ENCODE measurements at regions not wholly inside any gene's neighbourhood (a gene's known extent, or its start where the extent isn't known, plus 50 kb on each side); places are given as distances from the start of the nearest gene placed in this dataset.
"Not testable (repeated sequence)": the region's sequence is repeated elsewhere in the genome, so short reads cannot be mapped to it uniquely, and the experiment has no call there.

GRCh38 chr2:122083256-122084048 is 328.0 kb downstream of the TSN start:
- Mint-ChIP-seq H3K4me1 (peaks cover 0 to 1% (median 0%) of the 10 kb centered on the region in 3 donors), H3K9me3 (peaks cover 0 to 3% (median 1%) of the 10 kb centered on the region in 3 donors), H3K27me3 (no peaks in the 10 kb centered on the region), H3K27ac (no peak overlapping the region), H3K4me3 (no peak overlapping the region), H3K36me3 (no peaks in the 10 kb centered on the region)

- not testable (repeated sequence) for H3K4me3 Mint-ChIP-seq, H3K9me3 Mint-ChIP-seq, H3K27ac Mint-ChIP-seq, H3K27me3 Mint-ChIP-seq, H3K36me3 Mint-ChIP-seq, H3K4me1 Mint-ChIP-seq
Measured at GRCh38 chr2:122085672-122086071, 330.2 kb downstream of the TSN start.

GRCh38 chr2:122094557-122094956 is 339.1 kb downstream of the TSN start:
- Mint-ChIP-seq H3K27me3 (no peaks in the 10 kb centered on the region), H3K36me3 (no peaks in the 10 kb centered on the region), H3K4me3 (no peak overlapping the region), H3K9me3 (peaks cover 0 to 6% (median under 1%) of the 10 kb centered on the region in 3 donors), H3K4me1 (no peaks in the 10 kb centered on the region), H3K27ac (no peak overlapping the region)

- Mint-ChIP-seq H3K27ac (no peak overlapping the region), H3K36me3 (no peaks in the 10 kb centered on the region), H3K4me3 (no peak overlapping the region), H3K27me3 (no peaks in the 10 kb centered on the region), H3K4me1 (no peaks in the 10 kb centered on the region), H3K9me3 (peaks cover 0 to 1% (median 0%) of the 10 kb centered on the region in 3 donors)
Measured at GRCh38 chr2:122096761-122097160, 341.3 kb downstream of the TSN start.

- Mint-ChIP-seq H3K4me1 (no peaks in the 10 kb centered on the region), H3K27me3 (no peaks in the 10 kb centered on the region), H3K9me3 (peaks cover 0 to 2% (median 0%) of the 10 kb centered on the region in 3 donors), H3K36me3 (no peaks in the 10 kb centered on the region), H3K27ac (no peak overlapping the region), H3K4me3 (no peak overlapping the region)
Measured at GRCh38 chr2:122098306-122098705, 342.9 kb downstream of the TSN start.

GRCh38 chr2:122100346-122100745 is 344.9 kb downstream of the TSN start:
- no peaks in the 10 kb centered on the region for H3K36me3 Mint-ChIP-seq
- no peak overlapping the region for H3K4me3 Mint-ChIP-seq
- H3K4me1 Mint-ChIP-seq = no peaks in the 10 kb centered on the region
- H3K27me3 Mint-ChIP-seq = no peaks in the 10 kb centered on the region
- H3K9me3 Mint-ChIP-seq = peaks cover 0 to 2% (median 2%) of the 10 kb centered on the region in 3 donors
- H3K27ac Mint-ChIP-seq = no peak overlapping the region

GRCh38 chr2:122100756-122101155 is 345.3 kb downstream of the TSN start:
- Mint-ChIP-seq H3K27ac (no peak overlapping the region), H3K36me3 (no peaks in the 10 kb centered on the region), H3K9me3 (peaks cover 0 to 2% (median 2%) of the 10 kb centered on the region in 3 donors), H3K4me1 (no peaks in the 10 kb centered on the region), H3K4me3 (no peak overlapping the region), H3K27me3 (no peaks in the 10 kb centered on the region)

GRCh38 chr2:122101319-122101718 is 345.9 kb downstream of the TSN start:
- Mint-ChIP-seq H3K27me3 (no peaks in the 10 kb centered on the region), H3K36me3 (no peaks in the 10 kb centered on the region), H3K4me3 (no peak overlapping the region), H3K27ac (no peak overlapping the region), H3K4me1 (no peaks in the 10 kb centered on the region), H3K9me3 (peaks cover 0 to 2% (median 2%) of the 10 kb centered on the region in 3 donors)

- Mint-ChIP-seq H3K27me3 (no peaks in the 10 kb centered on the region), H3K4me1 (no peaks in the 10 kb centered on the region), H3K36me3 (no peaks in the 10 kb centered on the region), H3K9me3 (peaks cover 0 to 2% (median 2%) of the 10 kb centered on the region in 3 donors), H3K27ac (no peak overlapping the region), H3K4me3 (no peak overlapping the region)
Measured at GRCh38 chr2:122105171-122105876, 349.9 kb downstream of the TSN start.

GRCh38 chr2:122105877-122106206 is 350.4 kb downstream of the TSN start:
- no peaks in the 10 kb centered on the region for H3K27me3 Mint-ChIP-seq
- no peaks in the 10 kb centered on the region for H3K4me1 Mint-ChIP-seq
- no peak overlapping the region for H3K4me3 Mint-ChIP-seq
- H3K27ac Mint-ChIP-seq = no peak overlapping the region
- no peaks in the 10 kb centered on the region for H3K36me3 Mint-ChIP-seq
- H3K9me3 Mint-ChIP-seq = peaks cover 0 to 2% (median 2%) of the 10 kb centered on the region in 3 donors

- no peaks in the 10 kb centered on the region for H3K27me3 Mint-ChIP-seq
- no peak overlapping the region for H3K4me3 Mint-ChIP-seq
- no peaks in the 10 kb centered on the region for H3K36me3 Mint-ChIP-seq
- H3K27ac Mint-ChIP-seq = no peak overlapping the region
- H3K9me3 Mint-ChIP-seq = peaks cover 0 to 2% (median 0%) of the 10 kb centered on the region in 3 donors
- H3K4me1 Mint-ChIP-seq = peaks cover 0 to 1% (median 0%) of the 10 kb centered on the region in 3 donors
Measured at GRCh38 chr2:122108186-122108585, 352.7 kb downstream of the TSN start.

GRCh38 chr2:122112216-122113005 is 357.0 kb downstream of the TSN start:
- Mint-ChIP-seq H3K4me1 (peaks cover 0 to 1% (median 0%) of the 10 kb centered on the region in 3 donors), H3K27ac (no peak overlapping the region), H3K4me3 (no peak overlapping the region), H3K9me3 (peaks cover 0 to 1% (median 0%) of the 10 kb centered on the region in 3 donors), H3K36me3 (no peaks in the 10 kb centered on the region), H3K27me3 (no peaks in the 10 kb centered on the region)

GRCh38 chr2:122114421-122114820 is 359.0 kb downstream of the TSN start:
- peaks cover 0 to 1% (median 0%) of the 10 kb centered on the region in 3 donors for H3K4me1 Mint-ChIP-seq
- no peak overlapping the region for H3K4me3 Mint-ChIP-seq
- H3K36me3 Mint-ChIP-seq = no peaks in the 10 kb centered on the region
- peaks cover 0 to 6% (median 2%) of the 10 kb centered on the region in 3 donors for H3K9me3 Mint-ChIP-seq
- no peaks in the 10 kb centered on the region for H3K27me3 Mint-ChIP-seq
- no peak overlapping the region for H3K27ac Mint-ChIP-seq

GRCh38 chr2:122117371-122117770 is 361.9 kb downstream of the TSN start:
- Mint-ChIP-seq H3K36me3 (peaks cover 2% of the 10 kb centered on the region), H3K4me1 (peaks cover 0 to 1% (median 0%) of the 10 kb centered on the region in 3 donors), H3K9me3 (peaks cover 0 to 9% (median 8%) of the 10 kb centered on the region in 3 donors), H3K4me3 (no peak overlapping the region), H3K27me3 (no peaks in the 10 kb centered on the region), H3K27ac (no peak overlapping the region)

GRCh38 chr2:122129399-122129798 is 373.9 kb downstream of the TSN start:
- no peaks in the 10 kb centered on the region for H3K4me1 Mint-ChIP-seq
- H3K36me3 Mint-ChIP-seq = peaks cover 2% of the 10 kb centered on the region
- H3K27ac Mint-ChIP-seq = no peak overlapping the region
- peaks cover 9 to 45% (median 14%) of the 10 kb centered on the region in 3 donors for H3K9me3 Mint-ChIP-seq
- H3K4me3 Mint-ChIP-seq = no peak overlapping the region
- no peaks in the 10 kb centered on the region for H3K27me3 Mint-ChIP-seq
